ENCODE measurements at regions not wholly inside any gene's neighbourhood (a gene's known extent, or its start where the extent isn't known, plus 50 kb on each side); places are given as distances from the start of the nearest gene placed in this dataset.

DNA sequence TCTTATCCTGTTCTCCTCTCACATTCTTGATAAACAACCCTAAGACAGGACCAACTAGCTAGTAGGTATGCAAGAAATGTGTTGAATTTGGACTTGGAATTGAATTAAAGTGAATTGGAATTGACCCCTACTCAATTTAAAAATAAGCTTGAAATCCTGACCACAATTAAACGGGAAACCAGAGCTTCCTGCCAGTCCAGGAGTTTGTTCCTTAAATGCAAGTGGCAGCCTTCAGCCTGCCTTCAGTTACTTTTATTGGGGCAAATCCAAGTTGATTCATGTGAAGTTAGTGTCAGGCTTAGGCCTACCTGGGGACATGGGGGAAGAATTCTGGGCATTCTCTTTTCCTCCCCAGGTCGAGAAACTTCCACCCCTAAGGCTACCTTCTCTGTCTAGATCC lies 457.6 kb downstream of the BCL11A start:
- TF ChIP-seq SUZ12 (IDR thresholded peaks at IDR 0.05; ENCODE audit: extremely low read depth, insufficient read depth, insufficient read length) (no peak), YY1 (IDR thresholded peaks at IDR 0.05; ENCODE audit: insufficient read depth, insufficient read length) (no peak)
